GM23248 (cell line): ENCODE measurements at regions not wholly inside any gene's neighbourhood (a gene's known extent, or its start where the extent isn't known, plus 50 kb on each side); places are given as distances from the start of the nearest gene placed in this dataset.

ENCODE experiments used
- EZH2 ChIP-seq: fragments of 200-600 bp; sonication (generic); IDR thresholded peaks from 2 replicates; pipeline ENCODE4 v1.6.1; 2018; ENCODE audit warnings: antibody characterized with exemption, mild to moderate bottlenecking; ENCODE audit not compliant: insufficient read depth, poor library complexity, severe bottlenecking
- EZH2phosphoT487 ChIP-seq: fragments of 200-600 bp; sonication (generic); IDR thresholded peaks from 2 replicates; pipeline ENCODE4 v1.6.1; 2018; ENCODE audit warnings: antibody characterized with exemption, moderate library complexity, mild to moderate bottlenecking, low read depth; ENCODE audit not compliant: insufficient read depth

DNA sequence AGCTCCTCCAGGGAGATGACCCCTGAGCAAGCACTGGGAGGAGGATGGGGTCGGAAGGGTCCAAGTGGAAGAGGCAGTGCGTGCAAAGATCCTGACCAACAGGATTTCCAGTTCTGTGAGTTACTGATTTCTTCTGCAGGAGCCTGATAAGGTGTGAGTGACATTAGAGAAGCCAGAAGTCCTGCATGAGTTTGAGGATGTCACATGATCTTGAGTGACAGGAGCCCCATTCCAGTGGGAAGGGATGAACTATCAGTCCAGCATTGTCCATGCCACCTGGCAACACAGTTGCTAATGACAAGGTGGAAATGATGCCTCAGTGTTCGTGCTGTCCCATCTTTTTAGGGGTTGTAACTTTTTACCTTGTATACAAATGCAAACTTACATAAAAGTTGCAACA, 285.1 kb upstream of the HDAC4 start:
- TF ChIP-seq EZH2 (no peak), EZH2phosphoT487 (no peak)
